Thyroid gland (tissue), 4 donors: ENCODE measurements at regions not wholly inside any gene's neighbourhood (a gene's known extent, or its start where the extent isn't known, plus 50 kb on each side); places are given as distances from the start of the nearest gene placed in this dataset.

Source experiments
- DNase-seq, 2 donors: peaks; one replicate each; pipeline ENCODE4 v3.0.0-alpha.2; 2019
- H3K27ac ChIP-seq, 3 donors: fragments of 200-600 bp; sonication (generic); 1 replicate in 2 of 3; 2 replicates in 1 of 3; pipeline ENCODE4 v1.5.1; 2016 to 2019; ENCODE audit warnings: mild to moderate bottlenecking in 1 of 3, moderate library complexity in 1 of 3
- H3K27me3 ChIP-seq: fragments of 200-600 bp; sonication (generic); one replicate; pipeline ENCODE4 v1.5.1; 2019
- H3K36me3 ChIP-seq, 2 donors: fragments of 200-600 bp; sonication (generic); one replicate each; pipeline ENCODE4 v1.5.1; 2016 to 2019
- H3K4me1 ChIP-seq, 2 donors: fragments of 200-600 bp; sonication (generic); one replicate each; pipeline ENCODE4 v1.5.1; 2017 to 2019
- H3K4me3 ChIP-seq, 3 donors: fragments of 200-600 bp; sonication (generic); replicated peaks in 1 of 3; 1 replicate in 2 of 3; 2 replicates in 1 of 3; pipeline ENCODE4 v1.5.1; 2016; ENCODE audit warnings: mild to moderate bottlenecking in 1 of 3
- H3K9me3 ChIP-seq: fragments of 200-600 bp; sonication (generic); one replicate; pipeline ENCODE4 v1.5.1; 2017
- CTCF ChIP-seq, 6 experiments: fragments of 200-600 bp in 3 of 6; fragments of 450-650 bp in 3 of 6; sonication (generic) in 3 of 6; IDR thresholded peaks; one replicate each; pipeline ENCODE4 v1.5.1; 2016 to 2019; ENCODE audit warnings: antibody characterized with exemption in 6 of 6, mild to moderate bottlenecking in 2 of 6, inconsistent platforms in 1 of 6, moderate library complexity in 1 of 6
- POLR2A ChIP-seq, 2 donors: fragments of 450-650 bp; IDR thresholded peaks; one replicate each; pipeline ENCODE4 v1.6.1; 2017; ENCODE audit warnings: antibody characterized with exemption in 2 of 2, mild to moderate bottlenecking in 2 of 2, moderate library complexity in 1 of 2
- WGBS, 2 donors: methylation state at CpG; one replicate each; pipeline ENCODE4 v1.1.5; 2017; 5-methylcytosine and 5-hydroxymethylcytosine counted together
- intact Hi-C: fragments of 100-400 bp; cut with DNase I; formaldehyde crosslinking; loops from one replicate; pipeline ENCODE4 v1.15.1; 2023

GRCh38 chr14:62101673-62102348, 339.6 kb downstream of the SNAPC1 start:
- DNase-seq: no peak
- H3K27me3 ChIP-seq: no peaks in the 10 kb centered on the region
- H3K36me3 ChIP-seq: no peaks in the 10 kb centered on the region
- no peak overlapping the region for H3K27ac ChIP-seq
- H3K4me1 ChIP-seq: no peaks in the 10 kb centered on the region
- H3K9me3 ChIP-seq: no peaks in the 10 kb centered on the region
- TF ChIP-seq CTCF (IDR thresholded peaks at IDR 0.05) (no peak), POLR2A (IDR thresholded peaks at IDR 0.05) (no peak)
- WGBS, 2 donors: 71 to 74% methylated on average over 3 of the region's 3 CpGs
- H3K4me3 ChIP-seq: no peak overlapping the region
- intact Hi-C loops: no loop called here

- TF ChIP-seq POLR2A (IDR thresholded peaks at IDR 0.05): no peak
- no peak for TF ChIP-seq CTCF (IDR thresholded peaks at IDR 0.05)
- Histone ChIP-seq H3K4me3 (no peak overlapping the region), H3K9me3 (no peaks in the 10 kb centered on the region), H3K4me1 (no peaks in the 10 kb centered on the region), H3K27me3 (no peaks in the 10 kb centered on the region), H3K36me3 (no peaks in the 10 kb centered on the region), H3K27ac (no peak overlapping the region)
- DNase-seq: no peak
- 60% methylated on average over 3 of the region's 3 CpGs for WGBS, 2 donors
- intact Hi-C loops: no loop called here
Observed at GRCh38 chr14:62102349-62102725, 340.1 kb downstream of the SNAPC1 start.

- 84 to 89% methylated on average over 4 of the region's 4 CpGs for WGBS, 2 donors
- intact Hi-C loops: no loop called here
- Histone ChIP-seq H3K4me1 (no peaks in the 10 kb centered on the region), H3K4me3 (no peak overlapping the region), H3K9me3 (no peaks in the 10 kb centered on the region), H3K36me3 (no peaks in the 10 kb centered on the region), H3K27me3 (no peaks in the 10 kb centered on the region), H3K27ac (no peak overlapping the region)
- no peak for DNase-seq
- TF ChIP-seq CTCF (IDR thresholded peaks at IDR 0.05) (no peak), POLR2A (IDR thresholded peaks at IDR 0.05) (no peak)
Observed at GRCh38 chr14:62103464-62103863, 341.2 kb downstream of the SNAPC1 start.

GRCh38 chr14:62110941-62111340, 348.7 kb downstream of the SNAPC1 start:
- Histone ChIP-seq H3K9me3 (no peaks in the 10 kb centered on the region), H3K27me3 (no peaks in the 10 kb centered on the region), H3K4me1 (no peaks in the 10 kb centered on the region), H3K36me3 (no peaks in the 10 kb centered on the region), H3K4me3 (no peak overlapping the region), H3K27ac (no peak overlapping the region)
- intact Hi-C loops: no loop called here
- DNase-seq: no peak
- TF ChIP-seq POLR2A (IDR thresholded peaks at IDR 0.05): no peak
- no peak for TF ChIP-seq CTCF (IDR thresholded peaks at IDR 0.05)

GRCh38 chr14:62117010-62117750, 355.0 kb downstream of the SNAPC1 start:
- H3K27me3 ChIP-seq: peaks cover 18% of the 10 kb centered on the region
- peak; percentile 54 to 62 for DNase-seq
- no peaks in the 10 kb centered on the region for H3K36me3 ChIP-seq
- intact Hi-C loops: no loop called here
- H3K4me1 ChIP-seq: peaks cover 8 to 10% of the 10 kb centered on the region in 2 donors
- WGBS, 2 donors: 4% methylated on average over 5 to 31 of the region's 56 CpGs
- H3K4me3 ChIP-seq: no peak overlapping the region
- TF ChIP-seq CTCF (IDR thresholded peaks at IDR 0.05) (peak in 3 of 6 experiments; percentile 36 to 54 (median 43)), POLR2A (IDR thresholded peaks at IDR 0.05) (no peak)
- H3K9me3 ChIP-seq: no peaks in the 10 kb centered on the region
- no peak overlapping the region for H3K27ac ChIP-seq
